Prostate gland (tissue), 2 donors: ENCODE measurements at regions not wholly inside any gene's neighbourhood (a gene's known extent, or its start where the extent isn't known, plus 50 kb on each side); places are given as distances from the start of the nearest gene placed in this dataset.

Experiments used
- CTCF ChIP-seq, 4 experiments: fragments of 200-600 bp in 2 of 4; fragments of 450-650 bp in 2 of 4; sonication (generic) in 2 of 4; IDR thresholded peaks; 1 replicate in 3 of 4; 2 replicates in 1 of 4; pipeline ENCODE4 v1.5.1; 2016 to 2019; ENCODE audit warnings: antibody characterized with exemption in 4 of 4, mild to moderate bottlenecking in 2 of 4, moderate library complexity in 2 of 4
- POLR2A ChIP-seq: fragments of 450-650 bp; IDR thresholded peaks from one replicate; pipeline ENCODE4 v1.6.1; 2016; ENCODE audit warnings: antibody characterized with exemption, mild to moderate bottlenecking

- TF ChIP-seq CTCF (IDR thresholded peaks at IDR 0.05): no peak
- TF ChIP-seq POLR2A: no peak
Observed at GRCh38 chr7:19269301-19269700, 124.1 kb upstream of the FERD3L start.
